ENCODE measurements at regions not wholly inside any gene's neighbourhood (a gene's known extent, or its start where the extent isn't known, plus 50 kb on each side); places are given as distances from the start of the nearest gene placed in this dataset.

- no peak for ATAC-seq
- 0% methylated on average over 3 of the region's 3 CpGs for WGBS (ENCODE audit: insufficient coverage, low coverage, missing lambda C conversion rate)
- H3K9ac ChIP-seq (ENCODE audit: insufficient read depth in 1 of 2, low read depth in 2 of 2, low read length in 2 of 2) = no peak overlapping the region
Observed at GRCh38 chr16:24424364-24424763, 115.0 kb upstream of the RBBP6 start.

More at GRCh38 chr16:24424364-24424763, 115.0 kb upstream of the RBBP6 start:
- Histone ChIP-seq H3K4me3 (no peak overlapping the region), H3K4me1 (replicated peaks in 1 of 2; ENCODE audit: control insufficient read depth in 2 of 2, insufficient read depth in 2 of 2, low read length in 2 of 2) (no peaks in the 10 kb centered on the region), H3K27me3 (ENCODE audit: control insufficient read depth in 2 of 2, insufficient read depth in 2 of 2, low read length in 2 of 2) (0 out of 5 replicates have a peak, but pooled peaks cover 0 to 2% of the 10 kb centered on the region in 2 experiments), H3K27ac (ENCODE audit: extremely low read depth, low read depth, low read length) (no peak overlapping the region), H3K4me2 (ENCODE audit: insufficient read depth, low read length) (no peak overlapping the region), H4K20me1 (replicated peaks; ENCODE audit: control insufficient read depth, insufficient read depth, low read length) (no peaks in the 10 kb centered on the region), H3K79me2 (ENCODE audit: control insufficient read depth, insufficient read depth, low read length) (no peaks in the 10 kb centered on the region), H3K9me3 (replicated peaks; ENCODE audit: control insufficient read depth, insufficient read depth, low read depth, low read length) (no peaks in the 10 kb centered on the region), H3K36me3 (ENCODE audit: control insufficient read depth, insufficient read depth, low read length) (no peaks in the 10 kb centered on the region), H2AFZ (ENCODE audit: low read depth, low read length) (no peak overlapping the region), H3K9me1 (ENCODE audit: control insufficient read depth, insufficient read depth, low read length) (no peaks in the 10 kb centered on the region)
- DNase-seq (ENCODE audit: extremely low read depth in 1 of 4, low spot score in 3 of 4) (no peak), FAIRE-seq (no peak)
- ChIA-PET CTCF (ENCODE audit: low intra/inter-chr PET ratio) (no interaction called here), POLR2A (interaction anchor here (0.6 to 0.7 kb wide), 2 partner anchors 36 to 727 kb away, joined by 3 read pairs; no protein-coding TSS in a partner anchor)
- TF ChIP-seq CHCHD3 (CRISPR knock-in tag; IDR thresholded peaks at IDR 0.05) = no peak
- TF ChIP-seq HDAC6 (IDR thresholded peaks at IDR 0.05; ENCODE audit: low read depth, low read length) = no peak
- TF ChIP-seq CC2D1A (IDR thresholded peaks at IDR 0.05) = no peak
- no peak for TF ChIP-seq SMAD2 (IDR thresholded peaks at IDR 0.05; ENCODE audit: low read depth, low read length)
- TF ChIP-seq PML (IDR thresholded peaks at IDR 0.05; ENCODE audit: low read length) = no peak
- no peak for TF ChIP-seq MXI1 (IDR thresholded peaks at IDR 0.05; ENCODE audit: low read depth, low read length)
- TF ChIP-seq NKRF (IDR thresholded peaks at IDR 0.05; ENCODE audit: borderline replicate concordance) = no peak
- TF ChIP-seq GATAD2A (IDR thresholded peaks at IDR 0.05) = no peak
- TF ChIP-seq ZNF76 (CRISPR knock-in tag; IDR thresholded peaks at IDR 0.05; ENCODE audit: borderline replicate concordance) = no peak
- no peak for TF ChIP-seq HNRNPK (IDR thresholded peaks at IDR 0.05; ENCODE audit: low read depth, low read length, poor library complexity, severe bottlenecking)
- no peak for TF ChIP-seq NCOR1 (IDR thresholded peaks at IDR 0.05)
- TF ChIP-seq PBX2 (CRISPR knock-in tag; IDR thresholded peaks at IDR 0.05; ENCODE audit: low read depth) = no peak
- no peak for TF ChIP-seq PBX2 (tag; conservative IDR thresholded peaks at IDR 0.05; ENCODE audit: low read depth)
- no peak for TF ChIP-seq MEF2D (tag; conservative IDR thresholded peaks at IDR 0.05; ENCODE audit: low read depth)
- TF ChIP-seq ZNF316 (IDR thresholded peaks at IDR 0.05) = no peak
- no TSS peak for BruUV-seq (replicated peaks)
- intact Hi-C loops (cut with micrococcal nuclease) (no loop called here), in situ Hi-C loops (cut with MboI) (no loop called here)
